ENCODE measurements at regions not wholly inside any gene's neighbourhood (a gene's known extent, or its start where the extent isn't known, plus 50 kb on each side); places are given as distances from the start of the nearest gene placed in this dataset.

DNA sequence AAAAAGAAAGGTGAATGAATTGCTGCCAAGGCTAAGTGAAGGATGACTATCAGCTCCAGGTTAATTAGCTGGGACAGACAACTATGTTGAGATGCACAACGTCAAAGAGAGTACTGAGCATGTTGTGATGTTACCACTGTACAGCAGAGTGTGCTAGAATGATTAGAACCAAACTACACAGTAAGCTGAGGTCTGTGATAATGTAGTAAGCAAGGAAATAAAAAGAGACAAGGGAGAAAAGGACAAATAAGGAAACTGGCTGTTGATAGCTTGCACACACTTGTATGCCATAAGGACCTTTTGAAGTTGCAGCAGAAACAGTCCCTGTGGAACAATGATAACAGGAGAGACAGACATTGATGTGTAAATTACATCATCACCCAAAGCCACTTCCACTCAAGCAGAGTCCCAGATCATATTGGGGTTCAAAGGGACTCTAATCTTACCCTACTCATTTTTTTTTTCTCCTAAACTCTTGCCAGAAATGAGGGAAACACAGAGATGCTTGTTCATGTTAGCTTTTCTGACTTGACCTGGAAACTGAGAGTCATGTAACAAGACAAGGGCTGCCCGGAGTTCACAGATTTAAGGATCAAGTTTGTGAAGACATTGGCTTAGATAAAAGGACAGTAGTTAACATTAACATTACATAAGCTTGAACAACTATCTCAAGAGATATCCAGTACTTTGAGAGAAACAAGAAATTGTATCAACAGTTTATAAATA is 189.9 kb downstream of the CENPW start:
- Histone ChIP-seq H3K9me3 (replicated peaks; ENCODE audit: insufficient read depth, low read length) (no peaks in the 10 kb centered on the region), H2AFZ (ENCODE audit: low read length) (no peak overlapping the region), H3K36me3 (replicated peaks; ENCODE audit: insufficient read depth, low read length) (no peaks in the 10 kb centered on the region), H3K4me2 (ENCODE audit: low read depth, low read length) (no peak overlapping the region), H3K27ac (ENCODE audit: low read length) (no peak overlapping the region), H3F3A (ENCODE audit: insufficient read depth, low read length) (no peaks in the 10 kb centered on the region), H3K9me2 (replicated peaks; ENCODE audit: insufficient read depth, low read length) (no peaks in the 10 kb centered on the region), H3K9ac (ENCODE audit: low read length) (no peak overlapping the region), H3K79me2 (ENCODE audit: low read length) (no peaks in the 10 kb centered on the region), H3K4me1 (ENCODE audit: low read length) (no peaks in the 10 kb centered on the region), H3K4me3 (ENCODE audit: low read length) (no peak overlapping the region), H3K27me3 (replicated peaks; ENCODE audit: insufficient read depth, low read length) (no peaks in the 10 kb centered on the region), H4K20me1 (ENCODE audit: insufficient read depth, low read length) (no peaks in the 10 kb centered on the region)
- TF ChIP-seq EZH2phosphoT487 (IDR thresholded peaks at IDR 0.05; ENCODE audit: low read length) (no peak), CTCF (IDR thresholded peaks at IDR 0.05; ENCODE audit: low read length) (no peak), EZH2 (optimal IDR thresholded peaks at IDR 0.05; ENCODE audit: low read depth, low read length) (no peak)
- no peak for DNase-seq

- Histone ChIP-seq H3K27ac (ENCODE audit: low read length) (no peak overlapping the region), H3F3A (ENCODE audit: insufficient read depth, low read length) (no peaks in the 10 kb centered on the region), H3K9me2 (replicated peaks; ENCODE audit: insufficient read depth, low read length) (no peaks in the 10 kb centered on the region), H3K4me1 (ENCODE audit: low read length) (no peaks in the 10 kb centered on the region), H3K9ac (ENCODE audit: low read length) (no peak overlapping the region), H2AFZ (ENCODE audit: low read length) (no peak overlapping the region), H3K79me2 (ENCODE audit: low read length) (no peaks in the 10 kb centered on the region), H3K4me2 (ENCODE audit: low read depth, low read length) (no peak overlapping the region), H3K4me3 (ENCODE audit: low read length) (no peak overlapping the region), H4K20me1 (ENCODE audit: insufficient read depth, low read length) (no peaks in the 10 kb centered on the region), H3K9me3 (replicated peaks; ENCODE audit: insufficient read depth, low read length) (no peaks in the 10 kb centered on the region), H3K27me3 (replicated peaks; ENCODE audit: insufficient read depth, low read length) (no peaks in the 10 kb centered on the region), H3K36me3 (replicated peaks; ENCODE audit: insufficient read depth, low read length) (no peaks in the 10 kb centered on the region)
- peak; percentile 13 for DNase-seq
- TF ChIP-seq EZH2 (optimal IDR thresholded peaks at IDR 0.05; ENCODE audit: low read depth, low read length) (no peak), CTCF (IDR thresholded peaks at IDR 0.05; ENCODE audit: low read length) (no peak), EZH2phosphoT487 (IDR thresholded peaks at IDR 0.05; ENCODE audit: low read length) (no peak)
Observed at GRCh38 chr6:126530775-126531174, 190.9 kb downstream of the CENPW start.

GRCh38 chr6:126531286-126531685 is 191.4 kb downstream of the CENPW start:
- no peaks in the 10 kb centered on the region for H3F3A ChIP-seq (ENCODE audit: insufficient read depth, low read length)
- no peaks in the 10 kb centered on the region for H4K20me1 ChIP-seq (ENCODE audit: insufficient read depth, low read length)
- no peaks in the 10 kb centered on the region for H3K4me1 ChIP-seq (ENCODE audit: low read length)
- no peaks in the 10 kb centered on the region for H3K79me2 ChIP-seq (ENCODE audit: low read length)
- no peaks in the 10 kb centered on the region for H3K27me3 ChIP-seq (replicated peaks; ENCODE audit: insufficient read depth, low read length)
- H3K4me3 ChIP-seq (ENCODE audit: low read length), result no peak overlapping the region
- no peak for DNase-seq
- H2AFZ ChIP-seq (ENCODE audit: low read length), result no peak overlapping the region
- no peak for TF ChIP-seq EZH2phosphoT487 (IDR thresholded peaks at IDR 0.05; ENCODE audit: low read length)
- no peak for TF ChIP-seq CTCF (IDR thresholded peaks at IDR 0.05; ENCODE audit: low read length)
- TF ChIP-seq EZH2 (optimal IDR thresholded peaks at IDR 0.05; ENCODE audit: low read depth, low read length), result no peak
- no peak overlapping the region for H3K9ac ChIP-seq (ENCODE audit: low read length)
- no peaks in the 10 kb centered on the region for H3K9me3 ChIP-seq (replicated peaks; ENCODE audit: insufficient read depth, low read length)
- no peak overlapping the region for H3K4me2 ChIP-seq (ENCODE audit: low read depth, low read length)
- H3K27ac ChIP-seq (ENCODE audit: low read length), result no peak overlapping the region
- H3K36me3 ChIP-seq (replicated peaks; ENCODE audit: insufficient read depth, low read length), result no peaks in the 10 kb centered on the region
- no peaks in the 10 kb centered on the region for H3K9me2 ChIP-seq (replicated peaks; ENCODE audit: insufficient read depth, low read length)
